Thyroid gland (tissue), 4 donors: ENCODE measurements at regions not wholly inside any gene's neighbourhood (a gene's known extent, or its start where the extent isn't known, plus 50 kb on each side); places are given as distances from the start of the nearest gene placed in this dataset.

Experiments
- CTCF ChIP-seq, 6 experiments: fragments of 200-600 bp in 3 of 6; fragments of 450-650 bp in 3 of 6; sonication (generic) in 3 of 6; IDR thresholded peaks; one replicate each; pipeline ENCODE4 v1.5.1; 2016 to 2019; ENCODE audit warnings: antibody characterized with exemption in 6 of 6, mild to moderate bottlenecking in 2 of 6, inconsistent platforms in 1 of 6, moderate library complexity in 1 of 6
- POLR2A ChIP-seq, 2 donors: fragments of 450-650 bp; IDR thresholded peaks; one replicate each; pipeline ENCODE4 v1.6.1; 2017; ENCODE audit warnings: antibody characterized with exemption in 2 of 2, mild to moderate bottlenecking in 2 of 2, moderate library complexity in 1 of 2

GRCh38 chr2:187124529-187124928 lies 275.6 kb upstream of the ZSWIM2 start:
- TF ChIP-seq CTCF (IDR thresholded peaks at IDR 0.05), result no peak
- no peak for TF ChIP-seq POLR2A (IDR thresholded peaks at IDR 0.05)
